CD8-positive, alpha-beta memory T cell (primary cell): ENCODE measurements at regions not wholly inside any gene's neighbourhood (a gene's known extent, or its start where the extent isn't known, plus 50 kb on each side); places are given as distances from the start of the nearest gene placed in this dataset.

Experiments used
- CTCF ChIA-PET: fragments of 350-600 bp; sonication (Branson Sonifier 250); formaldehyde crosslinking; loops from one replicate; lab custom pipeline; 2021; ENCODE audit warnings: antibody characterized with exemption; lab: Charles Lee
- POLR2A ChIA-PET: fragments of 350-600 bp; sonication (Branson Sonifier 250); formaldehyde crosslinking; loops from one replicate; lab custom pipeline; 2021; ENCODE audit warnings: antibody characterized with exemption; lab: Charles Lee
- DNase-seq, 5 donors: peaks; one replicate each; pipeline versions ENCODE4 v3.0.0 to v3.0.0-alpha.2; 2020 to 2022; ENCODE audit warnings: mixed read lengths in 1 of 5
- H3K27ac ChIP-seq: one replicate; pipeline ENCODE4 v1.7.0; 2013; ENCODE audit warnings: low read depth, mild to moderate bottlenecking, low read length, moderate library complexity
- H3K27me3 ChIP-seq: 2 replicates; pipeline ENCODE4 v1.7.0; 2013; ENCODE audit warnings: low read length, mild to moderate bottlenecking; ENCODE audit not compliant: insufficient read depth, poor library complexity, severe bottlenecking
- H3K36me3 ChIP-seq: 2 replicates; pipeline ENCODE4 v1.7.0; 2013; ENCODE audit warnings: mild to moderate bottlenecking, low read length, moderate library complexity; ENCODE audit not compliant: insufficient read depth
- H3K4me1 ChIP-seq: 2 replicates; pipeline ENCODE4 v1.7.0; 2013; ENCODE audit warnings: mild to moderate bottlenecking, low read length, moderate library complexity; ENCODE audit not compliant: insufficient read depth
- H3K4me3 ChIP-seq: 2 replicates; pipeline ENCODE4 v1.7.0; 2013; ENCODE audit warnings: mild to moderate bottlenecking, low read length
- H3K9me3 ChIP-seq: 2 replicates; pipeline ENCODE4 v1.7.0; 2013; ENCODE audit warnings: mild to moderate bottlenecking, low read length
- H3K27ac Mint-ChIP-seq, 8 donors: one replicate each; pipeline ENCODE4 v1.8.0; 2020 to 2021; ENCODE audit warnings: mixed read lengths in 8 of 8, mild to moderate bottlenecking in 6 of 8, inconsistent platforms in 3 of 8, moderate library complexity in 3 of 8
- H3K27me3 Mint-ChIP-seq, 2 donors: one replicate each; pipeline ENCODE4 v1.8.0; 2020 to 2021; ENCODE audit warnings: mixed read lengths in 2 of 2, mild to moderate bottlenecking in 1 of 2, moderate library complexity in 1 of 2
- H3K36me3 Mint-ChIP-seq, 3 donors: one replicate each; pipeline ENCODE4 v1.8.0; 2020 to 2021; ENCODE audit warnings: mixed read lengths in 3 of 3, inconsistent platforms in 1 of 3, mild to moderate bottlenecking in 1 of 3
- H3K4me1 Mint-ChIP-seq, 3 donors: one replicate each; pipeline ENCODE4 v1.8.0; 2020 to 2021; ENCODE audit warnings: mixed read lengths in 3 of 3, inconsistent platforms in 1 of 3, mild to moderate bottlenecking in 1 of 3
- H3K4me3 Mint-ChIP-seq, 7 donors: one replicate each; pipeline ENCODE4 v1.8.0; 2020 to 2021; ENCODE audit warnings: mixed read lengths in 7 of 7, mild to moderate bottlenecking in 6 of 7, moderate library complexity in 4 of 7, inconsistent platforms in 2 of 7
- H3K9me3 Mint-ChIP-seq, 5 donors: one replicate each; pipeline ENCODE4 v1.8.0; 2020 to 2022; ENCODE audit warnings: mixed read lengths in 5 of 5, mild to moderate bottlenecking in 3 of 5, moderate library complexity in 2 of 5, inconsistent platforms in 1 of 5

DNA sequence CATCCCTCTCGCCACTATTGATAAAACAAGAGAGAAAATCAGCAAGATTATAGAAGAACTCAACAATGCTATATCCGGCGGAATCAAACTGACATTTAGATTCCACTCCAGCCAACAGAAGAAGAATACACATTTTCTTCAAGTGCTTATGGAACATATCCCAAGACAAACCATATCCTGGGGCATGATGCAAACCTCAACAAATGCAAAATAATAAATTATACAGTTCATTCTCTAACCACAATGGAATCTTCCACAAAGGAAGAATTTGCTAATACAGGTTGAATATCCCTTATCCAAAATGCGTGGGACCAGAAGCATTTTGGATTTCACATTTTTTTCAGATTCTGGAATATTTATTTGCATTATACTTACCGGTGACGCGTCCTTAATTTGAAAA is 51.4 kb upstream of the YPEL5 start:
- H3K27me3 ChIP-seq = peaks cover 3% of the 10 kb centered on the region
- no peaks in the 10 kb centered on the region for H3K4me1 ChIP-seq
- no peak overlapping the region for H3K4me3 ChIP-seq
- H3K36me3 ChIP-seq = no peaks in the 10 kb centered on the region
- Mint-ChIP-seq H3K36me3 (no peaks in the 10 kb centered on the region), H3K27ac (no peak overlapping the region), H3K9me3 (no peaks in the 10 kb centered on the region), H3K27me3 (peaks cover 20 to 35% of the 10 kb centered on the region in 2 donors), H3K4me1 (peaks cover 0 to 3% (median 0%) of the 10 kb centered on the region in 3 donors), H3K4me3 (no peak overlapping the region)
- no peaks in the 10 kb centered on the region for H3K9me3 ChIP-seq
- POLR2A ChIA-PET = no interaction called here
- CTCF ChIA-PET = no interaction called here
- H3K27ac ChIP-seq = no peak overlapping the region
- no peak for DNase-seq

DNA sequence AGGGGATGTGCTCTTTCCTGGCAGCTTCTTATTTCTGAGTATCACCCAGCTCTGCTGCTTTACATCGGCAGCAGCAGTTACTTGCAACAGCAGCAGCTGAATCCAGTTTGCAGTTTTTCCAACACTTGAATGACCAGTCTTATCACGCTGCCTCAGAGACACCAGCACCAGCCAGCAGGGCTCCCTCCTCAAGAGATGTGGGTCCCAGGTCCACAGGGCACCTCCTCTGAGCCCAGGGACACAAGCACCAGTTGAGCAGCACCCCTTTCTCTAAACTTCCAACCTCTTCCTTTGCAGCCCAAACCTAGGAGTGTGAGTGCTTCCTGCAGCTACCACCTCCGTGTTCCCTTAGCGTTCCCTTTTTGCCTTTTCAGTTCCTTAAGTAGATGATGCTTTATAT is 50.4 kb upstream of the YPEL5 start:
- no peak overlapping the region for H3K4me3 Mint-ChIP-seq
- CTCF ChIA-PET = no interaction called here
- Histone ChIP-seq H3K4me3 (no peak overlapping the region), H3K4me1 (no peaks in the 10 kb centered on the region), H3K9me3 (no peaks in the 10 kb centered on the region), H3K27me3 (peaks cover 1% of the 10 kb centered on the region), H3K36me3 (no peaks in the 10 kb centered on the region), H3K27ac (no peak overlapping the region)
- POLR2A ChIA-PET = no interaction called here
- H3K27ac Mint-ChIP-seq = no peak overlapping the region
- peaks cover 14 to 31% of the 10 kb centered on the region in 2 donors for H3K27me3 Mint-ChIP-seq
- no peak for DNase-seq
- no peaks in the 10 kb centered on the region for H3K4me1 Mint-ChIP-seq
- H3K36me3 Mint-ChIP-seq = no peaks in the 10 kb centered on the region
- H3K9me3 Mint-ChIP-seq = no peaks in the 10 kb centered on the region
